ENCODE measurements at regions not wholly inside any gene's neighbourhood (a gene's known extent, or its start where the extent isn't known, plus 50 kb on each side); places are given as distances from the start of the nearest gene placed in this dataset.

GRCh38 chr12:83769151-83769550, 1082.4 kb downstream of the TMTC2 start:
- Histone ChIP-seq H3K9ac (ENCODE audit: low read depth in 1 of 2, low read length in 2 of 2) (no peak overlapping the region), H3K27ac (ENCODE audit: low read depth in 1 of 2, low read length in 2 of 2) (no peak overlapping the region), H3K27me3 (ENCODE audit: control insufficient read depth in 4 of 4, insufficient read depth in 4 of 4, low read length in 3 of 4) (no peaks in the 10 kb centered on the region), H3K9me3 (ENCODE audit: control insufficient read depth in 4 of 4, low read length in 3 of 4) (peaks cover 0 to 4% (median under 1%) of the 10 kb centered on the region in 4 donors), H3K36me3 (ENCODE audit: control insufficient read depth in 4 of 4, insufficient read depth in 3 of 4, low read depth in 1 of 4, low read length in 3 of 4) (no peaks in the 10 kb centered on the region), H3K4me1 (ENCODE audit: control insufficient read depth in 4 of 4, insufficient read depth in 4 of 4, low read length in 3 of 4) (no peaks in the 10 kb centered on the region), H3K4me3 (ENCODE audit: low read depth in 1 of 3, low read length in 3 of 3) (no peak overlapping the region)
- TF ChIP-seq EGR1 (IDR thresholded peaks at IDR 0.05; ENCODE audit: low read depth in 2 of 2) (no peak), RXRA (IDR thresholded peaks at IDR 0.05) (no peak), YY1 (IDR thresholded peaks at IDR 0.05) (no peak), GABPA (IDR thresholded peaks at IDR 0.05 in 1 of 2, conservative IDR thresholded peaks at IDR 0.05 in 1 of 2) (no peak), ATF3 (IDR thresholded peaks at IDR 0.05) (no peak), CTCF (IDR thresholded peaks at IDR 0.05; ENCODE audit: low read depth, low read length, missing input control) (no peak), RAD21 (IDR thresholded peaks at IDR 0.05) (no peak), FOXA2 (IDR thresholded peaks at IDR 0.05) (no peak), NR2F2 (IDR thresholded peaks at IDR 0.05) (no peak), TAF1 (conservative IDR thresholded peaks at IDR 0.05) (no peak), HNF4G (IDR thresholded peaks at IDR 0.05) (no peak), HNF4A (conservative IDR thresholded peaks at IDR 0.05) (no peak), SP1 (IDR thresholded peaks at IDR 0.05) (no peak), JUND (IDR thresholded peaks at IDR 0.05) (no peak), FOXA1 (IDR thresholded peaks at IDR 0.05) (no peak)
- TF ChIP-seq, protein P1, sequence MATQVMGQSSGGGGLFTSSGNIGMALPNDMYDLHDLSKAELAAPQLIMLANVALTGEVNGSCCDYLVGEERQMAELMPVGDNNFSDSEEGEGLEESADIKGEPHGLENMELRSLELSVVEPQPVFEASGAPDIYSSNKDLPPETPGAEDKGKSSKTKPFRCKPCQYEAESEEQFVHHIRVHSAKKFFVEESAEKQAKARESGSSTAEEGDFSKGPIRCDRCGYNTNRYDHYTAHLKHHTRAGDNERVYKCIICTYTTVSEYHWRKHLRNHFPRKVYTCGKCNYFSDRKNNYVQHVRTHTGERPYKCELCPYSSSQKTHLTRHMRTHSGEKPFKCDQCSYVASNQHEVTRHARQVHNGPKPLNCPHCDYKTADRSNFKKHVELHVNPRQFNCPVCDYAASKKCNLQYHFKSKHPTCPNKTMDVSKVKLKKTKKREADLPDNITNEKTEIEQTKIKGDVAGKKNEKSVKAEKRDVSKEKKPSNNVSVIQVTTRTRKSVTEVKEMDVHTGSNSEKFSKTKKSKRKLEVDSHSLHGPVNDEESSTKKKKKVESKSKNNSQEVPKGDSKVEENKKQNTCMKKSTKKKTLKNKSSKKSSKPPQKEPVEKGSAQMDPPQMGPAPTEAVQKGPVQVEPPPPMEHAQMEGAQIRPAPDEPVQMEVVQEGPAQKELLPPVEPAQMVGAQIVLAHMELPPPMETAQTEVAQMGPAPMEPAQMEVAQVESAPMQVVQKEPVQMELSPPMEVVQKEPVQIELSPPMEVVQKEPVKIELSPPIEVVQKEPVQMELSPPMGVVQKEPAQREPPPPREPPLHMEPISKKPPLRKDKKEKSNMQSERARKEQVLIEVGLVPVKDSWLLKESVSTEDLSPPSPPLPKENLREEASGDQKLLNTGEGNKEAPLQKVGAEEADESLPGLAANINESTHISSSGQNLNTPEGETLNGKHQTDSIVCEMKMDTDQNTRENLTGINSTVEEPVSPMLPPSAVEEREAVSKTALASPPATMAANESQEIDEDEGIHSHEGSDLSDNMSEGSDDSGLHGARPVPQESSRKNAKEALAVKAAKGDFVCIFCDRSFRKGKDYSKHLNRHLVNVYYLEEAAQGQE (IDR thresholded peaks at IDR 0.05) = no peak
- TF ChIP-seq, protein P2, sequence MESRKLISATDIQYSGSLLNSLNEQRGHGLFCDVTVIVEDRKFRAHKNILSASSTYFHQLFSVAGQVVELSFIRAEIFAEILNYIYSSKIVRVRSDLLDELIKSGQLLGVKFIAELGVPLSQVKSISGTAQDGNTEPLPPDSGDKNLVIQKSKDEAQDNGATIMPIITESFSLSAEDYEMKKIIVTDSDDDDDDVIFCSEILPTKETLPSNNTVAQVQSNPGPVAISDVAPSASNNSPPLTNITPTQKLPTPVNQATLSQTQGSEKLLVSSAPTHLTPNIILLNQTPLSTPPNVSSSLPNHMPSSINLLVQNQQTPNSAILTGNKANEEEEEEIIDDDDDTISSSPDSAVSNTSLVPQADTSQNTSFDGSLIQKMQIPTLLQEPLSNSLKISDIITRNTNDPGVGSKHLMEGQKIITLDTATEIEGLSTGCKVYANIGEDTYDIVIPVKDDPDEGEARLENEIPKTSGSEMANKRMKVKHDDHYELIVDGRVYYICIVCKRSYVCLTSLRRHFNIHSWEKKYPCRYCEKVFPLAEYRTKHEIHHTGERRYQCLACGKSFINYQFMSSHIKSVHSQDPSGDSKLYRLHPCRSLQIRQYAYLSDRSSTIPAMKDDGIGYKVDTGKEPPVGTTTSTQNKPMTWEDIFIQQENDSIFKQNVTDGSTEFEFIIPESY (IDR thresholded peaks at IDR 0.05) = no peak
- TF ChIP-seq, protein P3, sequence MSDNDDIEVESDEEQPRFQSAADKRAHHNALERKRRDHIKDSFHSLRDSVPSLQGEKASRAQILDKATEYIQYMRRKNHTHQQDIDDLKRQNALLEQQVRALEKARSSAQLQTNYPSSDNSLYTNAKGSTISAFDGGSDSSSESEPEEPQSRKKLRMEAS (IDR thresholded peaks at IDR 0.05) = no peak
- DNase-seq (ENCODE audit: low spot score) = no peak
- WGBS = 94% methylated on average over 3 of the region's 3 CpGs
